GM12864 (cell line): ENCODE measurements at regions not wholly inside any gene's neighbourhood (a gene's known extent, or its start where the extent isn't known, plus 50 kb on each side); places are given as distances from the start of the nearest gene placed in this dataset.

ENCODE experiments used
- DNase-seq: peaks from one replicate; pipeline ENCODE4 v3.0.0-alpha.2; 2011; ENCODE audit warnings: low read depth
- H3K4me3 ChIP-seq: 2 replicates; pipeline ENCODE4 v1.5.1; 2011; ENCODE audit warnings: mild to moderate bottlenecking, low read depth, low read length, control low read depth
- CTCF ChIP-seq: IDR thresholded peaks from 2 replicates; pipeline ENCODE4 v1.5.1; 2011; ENCODE audit warnings: low read depth, mild to moderate bottlenecking, moderate library complexity, low read length, control low read depth, inconsistent platforms; ENCODE audit errors: missing control alignments

- no peak for DNase-seq
- TF ChIP-seq CTCF: no peak
- H3K4me3 ChIP-seq: no peak overlapping the region
Observed at GRCh38 chr5:147170603-147171002, 64.2 kb upstream of the STK32A start.

GRCh38 chr5:147174671-147175265 is 60.1 kb upstream of the STK32A start:
- DNase-seq: no peak
- no peak for TF ChIP-seq CTCF
- no peak overlapping the region for H3K4me3 ChIP-seq

- DNase-seq: no peak
Observed at GRCh38 chr5:147175516-147176097, 59.2 kb upstream of the STK32A start.

GRCh38 chr5:147176422-147176821 is 58.4 kb upstream of the STK32A start:
- no peak overlapping the region for H3K4me3 ChIP-seq
- no peak for DNase-seq
- no peak for TF ChIP-seq CTCF

More at GRCh38 chr5:147175516-147176097, 59.2 kb upstream of the STK32A start:
- TF ChIP-seq CTCF: no peak
- H3K4me3 ChIP-seq: no peak overlapping the region

- H3K4me3 ChIP-seq: no peak overlapping the region
- DNase-seq: no peak
- no peak for TF ChIP-seq CTCF
Observed at GRCh38 chr5:147177125-147177840, 57.5 kb upstream of the STK32A start.

GRCh38 chr5:147179562-147180147 is 55.2 kb upstream of the STK32A start:
- DNase-seq: no peak
- H3K4me3 ChIP-seq: no peak overlapping the region
- TF ChIP-seq CTCF: no peak
